ENCODE measurements at regions not wholly inside any gene's neighbourhood (a gene's known extent, or its start where the extent isn't known, plus 50 kb on each side); places are given as distances from the start of the nearest gene placed in this dataset.

GRCh38 chr14:95413289-95414215, 93.8 kb upstream of the CLMN start:
- DNase-seq (ENCODE audit: low spot score) = no peak
- Mint-ChIP-seq H3K27ac (no peak overlapping the region), H3K27me3 (ENCODE audit: low read depth) (no peaks in the 10 kb centered on the region), H3K4me1 (ENCODE audit: low read depth) (no peaks in the 10 kb centered on the region), H3K9me3 (no peaks in the 10 kb centered on the region), H3K4me3 (no peak overlapping the region), H3K36me3 (ENCODE audit: low read depth) (peaks cover 20% of the 10 kb centered on the region)

- Mint-ChIP-seq H3K9me3 (no peaks in the 10 kb centered on the region), H3K27ac (no peak overlapping the region), H3K4me1 (ENCODE audit: low read depth) (no peaks in the 10 kb centered on the region), H3K4me3 (no peak overlapping the region), H3K27me3 (ENCODE audit: low read depth) (no peaks in the 10 kb centered on the region), H3K36me3 (ENCODE audit: low read depth) (peaks cover 6% of the 10 kb centered on the region)
- no peak for DNase-seq (ENCODE audit: low spot score)
Observed at GRCh38 chr14:95410838-95411237, 91.1 kb upstream of the CLMN start.

- Mint-ChIP-seq H3K9me3 (no peaks in the 10 kb centered on the region), H3K27ac (no peak overlapping the region), H3K27me3 (ENCODE audit: low read depth) (no peaks in the 10 kb centered on the region), H3K36me3 (ENCODE audit: low read depth) (peaks cover 6% of the 10 kb centered on the region), H3K4me3 (no peak overlapping the region), H3K4me1 (ENCODE audit: low read depth) (no peaks in the 10 kb centered on the region)
- DNase-seq (ENCODE audit: low spot score) = no peak
Observed at GRCh38 chr14:95409477-95410272, 90.0 kb upstream of the CLMN start.

GRCh38 chr14:95408731-95409476, 89.2 kb upstream of the CLMN start:
- H3K36me3 Mint-ChIP-seq (ENCODE audit: low read depth) = peaks cover 6% of the 10 kb centered on the region
- no peak for DNase-seq (ENCODE audit: low spot score)
- H3K27me3 Mint-ChIP-seq (ENCODE audit: low read depth) = no peaks in the 10 kb centered on the region
- no peaks in the 10 kb centered on the region for H3K4me1 Mint-ChIP-seq (ENCODE audit: low read depth)
- no peaks in the 10 kb centered on the region for H3K9me3 Mint-ChIP-seq
- no peak overlapping the region for H3K4me3 Mint-ChIP-seq
- no peak overlapping the region for H3K27ac Mint-ChIP-seq

- Mint-ChIP-seq H3K27ac (no peak overlapping the region), H3K27me3 (ENCODE audit: low read depth) (no peaks in the 10 kb centered on the region), H3K4me1 (ENCODE audit: low read depth) (no peaks in the 10 kb centered on the region), H3K9me3 (no peaks in the 10 kb centered on the region), H3K36me3 (ENCODE audit: low read depth) (peaks cover 4% of the 10 kb centered on the region), H3K4me3 (no peak overlapping the region)
- no peak for DNase-seq (ENCODE audit: low spot score)
Observed at GRCh38 chr14:95407354-95407753, 87.6 kb upstream of the CLMN start.

- no peak overlapping the region for H3K27ac Mint-ChIP-seq
- H3K4me1 Mint-ChIP-seq (ENCODE audit: low read depth) = no peaks in the 10 kb centered on the region
- H3K27me3 Mint-ChIP-seq (ENCODE audit: low read depth) = no peaks in the 10 kb centered on the region
- no peak for DNase-seq (ENCODE audit: low spot score)
- H3K36me3 Mint-ChIP-seq (ENCODE audit: low read depth) = peaks cover 4% of the 10 kb centered on the region
- H3K9me3 Mint-ChIP-seq = no peaks in the 10 kb centered on the region
- H3K4me3 Mint-ChIP-seq = no peak overlapping the region
Observed at GRCh38 chr14:95406756-95407277, 87.1 kb upstream of the CLMN start.

- Mint-ChIP-seq H3K27ac (no peak overlapping the region), H3K4me1 (ENCODE audit: low read depth) (no peaks in the 10 kb centered on the region), H3K4me3 (no peak overlapping the region), H3K36me3 (ENCODE audit: low read depth) (no peaks in the 10 kb centered on the region), H3K27me3 (ENCODE audit: low read depth) (no peaks in the 10 kb centered on the region), H3K9me3 (no peaks in the 10 kb centered on the region)
- DNase-seq (ENCODE audit: low spot score) = no peak
Observed at GRCh38 chr14:95404583-95404982, 84.9 kb upstream of the CLMN start.

- DNase-seq (ENCODE audit: low spot score) = no peak
- H3K27me3 Mint-ChIP-seq (ENCODE audit: low read depth) = no peaks in the 10 kb centered on the region
- no peak overlapping the region for H3K4me3 Mint-ChIP-seq
- no peaks in the 10 kb centered on the region for H3K9me3 Mint-ChIP-seq
- no peaks in the 10 kb centered on the region for H3K4me1 Mint-ChIP-seq (ENCODE audit: low read depth)
- no peak overlapping the region for H3K27ac Mint-ChIP-seq
- no peaks in the 10 kb centered on the region for H3K36me3 Mint-ChIP-seq (ENCODE audit: low read depth)
Observed at GRCh38 chr14:95402578-95402977, 82.9 kb upstream of the CLMN start.

GRCh38 chr14:95402176-95402575, 82.5 kb upstream of the CLMN start:
- H3K27ac Mint-ChIP-seq = no peak overlapping the region
- no peaks in the 10 kb centered on the region for H3K9me3 Mint-ChIP-seq
- DNase-seq (ENCODE audit: low spot score) = no peak
- H3K36me3 Mint-ChIP-seq (ENCODE audit: low read depth) = no peaks in the 10 kb centered on the region
- H3K4me1 Mint-ChIP-seq (ENCODE audit: low read depth) = no peaks in the 10 kb centered on the region
- no peak overlapping the region for H3K4me3 Mint-ChIP-seq
- no peaks in the 10 kb centered on the region for H3K27me3 Mint-ChIP-seq (ENCODE audit: low read depth)

GRCh38 chr14:95398630-95399547, 79.2 kb upstream of the CLMN start:
- Mint-ChIP-seq H3K4me1 (ENCODE audit: low read depth) (no peaks in the 10 kb centered on the region), H3K27me3 (ENCODE audit: low read depth) (no peaks in the 10 kb centered on the region), H3K4me3 (no peak overlapping the region), H3K36me3 (ENCODE audit: low read depth) (no peaks in the 10 kb centered on the region), H3K27ac (no peak overlapping the region), H3K9me3 (peaks cover 5% of the 10 kb centered on the region)
- DNase-seq (ENCODE audit: low spot score) = no peak

- DNase-seq (ENCODE audit: low spot score) = no peak
- Mint-ChIP-seq H3K27ac (no peak overlapping the region), H3K27me3 (ENCODE audit: low read depth) (no peaks in the 10 kb centered on the region), H3K4me3 (no peak overlapping the region), H3K9me3 (peaks cover 5% of the 10 kb centered on the region), H3K4me1 (ENCODE audit: low read depth) (no peaks in the 10 kb centered on the region), H3K36me3 (ENCODE audit: low read depth) (no peaks in the 10 kb centered on the region)
Observed at GRCh38 chr14:95397325-95397724, 77.6 kb upstream of the CLMN start.

- Mint-ChIP-seq H3K27ac (no peak overlapping the region), H3K4me1 (ENCODE audit: low read depth) (no peaks in the 10 kb centered on the region), H3K4me3 (no peak overlapping the region), H3K36me3 (ENCODE audit: low read depth) (no peaks in the 10 kb centered on the region), H3K9me3 (peaks cover 5% of the 10 kb centered on the region), H3K27me3 (ENCODE audit: low read depth) (peaks cover 4% of the 10 kb centered on the region)
- DNase-seq (ENCODE audit: low spot score) = no peak
Observed at GRCh38 chr14:95396221-95396620, 76.5 kb upstream of the CLMN start.
